ENCODE measurements at regions not wholly inside any gene's neighbourhood (a gene's known extent, or its start where the extent isn't known, plus 50 kb on each side); places are given as distances from the start of the nearest gene placed in this dataset.

DNA sequence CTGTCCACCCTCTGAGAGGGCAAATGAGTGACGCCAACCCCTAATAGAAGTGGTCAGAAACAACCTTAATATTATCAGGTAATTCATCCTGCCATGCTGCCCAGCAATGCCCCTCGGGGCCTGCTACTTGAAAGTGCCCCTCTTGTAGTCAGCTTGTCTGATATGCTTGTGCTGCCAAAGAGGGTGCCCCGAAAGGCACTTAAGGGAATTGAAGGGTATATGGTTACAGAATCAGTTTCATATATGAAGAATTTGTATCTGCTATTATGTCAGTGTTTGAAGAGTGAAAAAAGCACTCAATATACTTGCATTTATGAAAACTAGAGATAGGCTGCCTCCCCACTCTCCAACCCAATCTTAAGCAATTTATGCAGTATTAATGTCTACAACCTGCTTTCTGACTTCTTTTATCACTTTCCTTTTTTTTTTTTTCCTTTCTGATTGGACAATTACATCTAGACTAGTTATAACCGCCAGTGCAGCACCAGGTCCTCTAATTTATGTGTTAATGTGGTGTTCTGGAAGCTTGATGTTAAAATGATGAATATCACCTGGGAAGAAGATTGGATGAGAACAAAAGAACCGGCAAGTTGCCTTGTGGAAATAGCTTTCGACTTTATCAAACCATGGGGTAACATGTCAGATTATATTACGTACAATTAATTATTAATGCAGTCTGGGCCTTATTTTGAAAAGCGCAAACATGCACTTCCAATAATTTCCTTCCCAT, 646.9 kb upstream of the ACVR2A start:
- WGBS (ENCODE audit: insufficient coverage), result 91% methylated on average over 4 of the region's 8 CpGs
- peaks cover 0 to 1% (median 0%) of the 10 kb centered on the region in 5 experiments for H3K27me3 ChIP-seq (replicated peaks in 2 of 5; ENCODE audit: control insufficient read depth in 4 of 5, insufficient read depth in 5 of 5, low read length in 4 of 5)
- no peak overlapping the region for H3K4me3 ChIP-seq (ENCODE audit: control insufficient read depth in 1 of 7, extremely low read depth in 1 of 7, insufficient read depth in 4 of 7, low read depth in 2 of 7, low read length in 6 of 7)
- no peak overlapping the region for H3K27ac ChIP-seq (ENCODE audit: insufficient read depth in 1 of 2, low read depth in 1 of 2, low read length in 2 of 2, poor library complexity in 1 of 2, severe bottlenecking in 2 of 2)
- ChIA-PET CTCF (interaction anchor here (0.7 kb wide), 1 partner anchor 1682 kb away, joined by 4 read pairs; no protein-coding TSS in a partner anchor), POLR2A (no interaction called here)
- no peaks in the 10 kb centered on the region for H3K4me1 ChIP-seq (ENCODE audit: control extremely low read depth in 1 of 4, control insufficient read depth in 4 of 4, insufficient read depth in 4 of 4, low read length in 3 of 4)
- no peak for DNase-seq
- H3K9me3 ChIP-seq (ENCODE audit: control extremely low read depth in 1 of 5, control insufficient read depth in 4 of 5, insufficient read depth in 2 of 5, low read depth in 1 of 5, low read length in 4 of 5), result no peaks in the 10 kb centered on the region
- no peaks in the 10 kb centered on the region for H3K36me3 ChIP-seq (ENCODE audit: control insufficient read depth in 4 of 4, insufficient read depth in 4 of 4, low read length in 3 of 4)

DNA sequence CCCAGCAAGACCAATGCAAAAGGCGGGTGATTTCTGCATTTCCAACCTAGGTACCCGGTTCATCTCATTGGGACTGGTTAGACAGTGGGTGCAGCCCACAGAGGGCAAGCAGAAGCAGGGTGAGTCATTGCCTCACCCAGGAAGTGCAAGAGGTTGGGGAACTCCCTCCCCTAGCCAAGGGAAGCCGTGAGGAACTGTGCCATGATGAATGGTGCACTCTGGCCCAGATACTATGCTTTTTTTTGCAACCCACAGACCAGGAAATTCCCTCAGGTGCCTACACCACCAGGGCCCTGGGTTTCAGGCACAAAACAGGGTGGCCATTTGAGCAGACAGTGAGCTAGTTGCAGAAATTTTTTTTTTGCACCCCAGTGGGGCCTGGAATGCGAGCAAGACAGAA, 662.6 kb upstream of the ACVR2A start:
- no peak for DNase-seq
- H3K4me3 ChIP-seq (ENCODE audit: control insufficient read depth in 1 of 7, extremely low read depth in 1 of 7, insufficient read depth in 4 of 7, low read depth in 2 of 7, low read length in 6 of 7), result no peak overlapping the region
- no peaks in the 10 kb centered on the region for H3K27me3 ChIP-seq (replicated peaks in 2 of 5; ENCODE audit: control insufficient read depth in 4 of 5, insufficient read depth in 5 of 5, low read length in 4 of 5)
- H3K9me3 ChIP-seq (ENCODE audit: control extremely low read depth in 1 of 5, control insufficient read depth in 4 of 5, insufficient read depth in 2 of 5, low read depth in 1 of 5, low read length in 4 of 5), result peaks cover 0 to 5% (median 0%) of the 10 kb centered on the region in 5 experiments
- H3K36me3 ChIP-seq (ENCODE audit: control insufficient read depth in 4 of 4, insufficient read depth in 4 of 4, low read length in 3 of 4), result no peaks in the 10 kb centered on the region
- no peak overlapping the region for H3K27ac ChIP-seq (ENCODE audit: insufficient read depth in 1 of 2, low read depth in 1 of 2, low read length in 2 of 2, poor library complexity in 1 of 2, severe bottlenecking in 2 of 2)
- POLR2A ChIA-PET, result no interaction called here
- CTCF ChIA-PET, result interaction anchor here (0.8 kb wide), 1 partner anchor 67 kb away, joined by 3 read pairs; no protein-coding TSS in a partner anchor
- WGBS (ENCODE audit: insufficient coverage), result 91% methylated on average over 4 of the region's 4 CpGs
- H3K4me1 ChIP-seq (ENCODE audit: control extremely low read depth in 1 of 4, control insufficient read depth in 4 of 4, insufficient read depth in 4 of 4, low read length in 3 of 4), result no peaks in the 10 kb centered on the region

DNA sequence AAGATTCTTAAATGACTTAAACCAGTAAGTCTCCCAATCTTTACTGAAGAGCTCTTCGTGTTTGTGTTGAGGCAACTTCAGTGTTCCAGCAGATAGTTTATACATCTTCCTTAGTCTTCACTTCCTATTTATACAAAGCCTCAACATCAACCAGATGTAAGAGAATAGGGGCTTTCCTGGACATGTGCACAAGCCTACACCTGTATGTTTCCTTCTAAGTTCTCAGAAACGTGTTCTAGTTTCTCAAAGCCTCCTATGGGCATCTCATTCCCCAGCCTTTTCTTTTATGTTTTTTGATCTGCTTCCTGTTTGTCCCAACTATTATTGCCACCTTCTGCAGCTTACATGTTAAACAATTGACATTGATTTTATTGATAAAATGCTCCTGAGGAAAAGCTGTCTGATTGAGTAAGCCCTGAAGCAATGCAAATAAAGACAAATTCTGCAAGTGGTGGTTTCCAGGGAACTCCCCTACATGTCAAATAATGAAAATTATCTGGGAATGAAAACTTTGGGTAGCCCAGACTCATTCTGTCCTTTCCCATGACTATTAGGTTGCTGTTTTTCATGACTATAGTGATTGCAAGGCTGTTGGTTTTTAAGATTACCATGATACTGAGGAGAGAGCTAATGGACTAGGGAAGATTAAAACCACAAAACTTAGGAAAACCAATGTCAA, 663.3 kb upstream of the ACVR2A start:
- no peak overlapping the region for H3K4me3 ChIP-seq (ENCODE audit: control insufficient read depth in 1 of 7, extremely low read depth in 1 of 7, insufficient read depth in 4 of 7, low read depth in 2 of 7, low read length in 6 of 7)
- no peaks in the 10 kb centered on the region for H3K36me3 ChIP-seq (ENCODE audit: control insufficient read depth in 4 of 4, insufficient read depth in 4 of 4, low read length in 3 of 4)
- WGBS (ENCODE audit: insufficient coverage), result 100% methylated on average over 2 of the region's 2 CpGs
- H3K27me3 ChIP-seq (replicated peaks in 2 of 5; ENCODE audit: control insufficient read depth in 4 of 5, insufficient read depth in 5 of 5, low read length in 4 of 5), result no peaks in the 10 kb centered on the region
- H3K9me3 ChIP-seq (ENCODE audit: control extremely low read depth in 1 of 5, control insufficient read depth in 4 of 5, insufficient read depth in 2 of 5, low read depth in 1 of 5, low read length in 4 of 5), result peaks cover 0 to 5% (median 0%) of the 10 kb centered on the region in 5 experiments
- H3K4me1 ChIP-seq (ENCODE audit: control extremely low read depth in 1 of 4, control insufficient read depth in 4 of 4, insufficient read depth in 4 of 4, low read length in 3 of 4), result no peaks in the 10 kb centered on the region
- ChIA-PET POLR2A (no interaction called here), CTCF (interaction anchor here (0.8 to 1.1 kb wide), 2 partner anchors 14 to 66 kb away, joined by 3 to 4 read pairs; no protein-coding TSS in a partner anchor)
- no peak overlapping the region for H3K27ac ChIP-seq (ENCODE audit: insufficient read depth in 1 of 2, low read depth in 1 of 2, low read length in 2 of 2, poor library complexity in 1 of 2, severe bottlenecking in 2 of 2)
- DNase-seq, result no peak

DNA sequence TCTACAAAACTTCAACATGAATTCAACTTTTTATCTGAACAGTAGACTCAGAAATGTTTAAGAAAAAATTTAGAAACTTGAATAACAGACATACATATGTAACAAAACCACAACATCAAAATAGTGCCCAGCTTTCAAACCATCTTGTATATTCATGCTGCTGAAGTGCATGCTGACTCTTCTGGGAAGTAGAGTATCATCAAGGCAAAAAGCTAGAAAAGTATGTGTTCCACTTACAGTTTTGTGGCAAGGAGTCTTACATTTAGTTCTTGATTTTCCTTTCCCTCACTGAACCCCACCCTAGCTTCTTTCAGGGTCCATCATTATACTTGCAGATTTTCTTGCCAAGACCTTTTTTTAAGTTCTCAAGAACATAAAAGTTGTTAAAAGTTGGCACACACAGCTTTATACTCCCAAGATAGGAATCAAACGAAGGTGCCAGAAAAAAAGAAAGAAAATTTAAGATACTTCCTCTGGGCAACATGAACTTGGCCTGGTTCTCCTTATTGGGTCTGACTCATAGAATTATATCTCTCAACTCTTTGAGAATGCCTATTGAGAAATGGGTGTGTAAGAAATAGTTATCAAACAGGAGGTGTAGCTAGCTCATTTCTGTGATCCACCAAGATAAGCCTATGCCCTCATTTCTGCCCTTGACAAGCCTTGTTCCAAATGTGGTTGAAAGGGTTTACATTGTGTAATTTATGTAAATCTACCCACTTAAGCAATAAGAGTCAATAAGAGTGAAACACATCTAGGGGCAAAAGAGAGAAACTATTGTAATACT, 667.6 kb upstream of the ACVR2A start:
- Histone ChIP-seq H3K27me3 (replicated peaks in 2 of 5; ENCODE audit: control insufficient read depth in 4 of 5, insufficient read depth in 5 of 5, low read length in 4 of 5) (no peaks in the 10 kb centered on the region), H3K4me3 (ENCODE audit: control insufficient read depth in 1 of 7, extremely low read depth in 1 of 7, insufficient read depth in 4 of 7, low read depth in 2 of 7, low read length in 6 of 7) (no peak overlapping the region), H3K27ac (ENCODE audit: insufficient read depth in 1 of 2, low read depth in 1 of 2, low read length in 2 of 2, poor library complexity in 1 of 2, severe bottlenecking in 2 of 2) (no peak overlapping the region), H3K4me1 (ENCODE audit: control extremely low read depth in 1 of 4, control insufficient read depth in 4 of 4, insufficient read depth in 4 of 4, low read length in 3 of 4) (no peaks in the 10 kb centered on the region), H3K36me3 (ENCODE audit: control insufficient read depth in 4 of 4, insufficient read depth in 4 of 4, low read length in 3 of 4) (no peaks in the 10 kb centered on the region), H3K9me3 (ENCODE audit: control extremely low read depth in 1 of 5, control insufficient read depth in 4 of 5, insufficient read depth in 2 of 5, low read depth in 1 of 5, low read length in 4 of 5) (peaks cover 0 to 5% (median 0%) of the 10 kb centered on the region in 5 experiments)
- ChIA-PET POLR2A (no interaction called here), CTCF (no interaction called here)
- 100% methylated on average over 1 of the region's 1 CpG for WGBS (ENCODE audit: insufficient coverage)
- no peak for DNase-seq

DNA sequence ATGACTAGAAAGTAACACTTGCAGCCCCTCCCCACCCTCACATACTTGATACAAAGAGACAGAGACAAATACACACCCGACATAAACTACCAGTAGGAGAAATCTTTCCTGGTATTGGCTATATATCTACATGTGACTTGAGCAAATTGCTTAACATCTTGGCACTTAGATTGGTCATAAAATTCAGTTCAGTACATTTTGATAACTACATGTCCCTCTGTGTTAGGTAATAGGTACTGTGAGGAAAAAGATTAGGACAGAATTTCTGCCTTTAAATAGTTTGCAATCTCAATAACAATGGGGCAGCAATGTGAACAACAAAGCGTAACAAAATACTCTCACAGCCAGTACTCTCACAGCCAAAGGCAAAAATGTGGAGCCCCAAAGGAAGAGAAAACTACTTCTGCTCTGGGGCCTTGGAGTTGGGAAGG, 670.0 kb upstream of the ACVR2A start:
- H3K27ac ChIP-seq (ENCODE audit: insufficient read depth in 1 of 2, low read depth in 1 of 2, low read length in 2 of 2, poor library complexity in 1 of 2, severe bottlenecking in 2 of 2), result no peak overlapping the region
- no peaks in the 10 kb centered on the region for H3K4me1 ChIP-seq (ENCODE audit: control extremely low read depth in 1 of 4, control insufficient read depth in 4 of 4, insufficient read depth in 4 of 4, low read length in 3 of 4)
- no peaks in the 10 kb centered on the region for H3K27me3 ChIP-seq (replicated peaks in 2 of 5; ENCODE audit: control insufficient read depth in 4 of 5, insufficient read depth in 5 of 5, low read length in 4 of 5)
- H3K36me3 ChIP-seq (ENCODE audit: control insufficient read depth in 4 of 4, insufficient read depth in 4 of 4, low read length in 3 of 4), result no peaks in the 10 kb centered on the region
- CTCF ChIA-PET, result no interaction called here
- H3K4me3 ChIP-seq (ENCODE audit: control insufficient read depth in 1 of 7, extremely low read depth in 1 of 7, insufficient read depth in 4 of 7, low read depth in 2 of 7, low read length in 6 of 7), result no peak overlapping the region
- no peak for DNase-seq
- peaks cover 0 to 2% (median 0%) of the 10 kb centered on the region in 5 experiments for H3K9me3 ChIP-seq (ENCODE audit: control extremely low read depth in 1 of 5, control insufficient read depth in 4 of 5, insufficient read depth in 2 of 5, low read depth in 1 of 5, low read length in 4 of 5)
- no CpG with 5 or more reads among the region's 2 CpGs for WGBS (ENCODE audit: insufficient coverage)
- POLR2A ChIA-PET, result no interaction called here

DNA sequence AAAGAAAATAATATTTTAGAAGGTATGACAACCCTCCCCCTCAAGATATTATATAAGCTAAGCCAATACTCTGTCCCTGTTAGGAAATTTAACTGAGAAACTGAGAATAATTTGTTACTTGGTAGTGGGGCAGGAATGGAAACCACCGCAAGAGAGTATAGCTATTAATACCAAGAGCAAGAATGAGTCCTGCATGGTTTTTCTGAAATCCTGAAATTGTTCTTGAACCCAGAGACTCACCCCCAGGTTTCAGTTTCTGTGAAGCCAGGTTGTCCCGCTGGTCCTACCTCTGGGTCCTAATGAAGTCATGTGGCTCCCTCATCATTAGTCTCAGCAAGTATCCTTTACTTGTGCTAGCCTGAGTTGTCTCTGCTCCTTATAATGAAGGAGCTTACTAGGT, 671.0 kb upstream of the ACVR2A start:
- CTCF ChIA-PET, result no interaction called here
- Histone ChIP-seq H3K9me3 (ENCODE audit: control extremely low read depth in 1 of 5, control insufficient read depth in 4 of 5, insufficient read depth in 2 of 5, low read depth in 1 of 5, low read length in 4 of 5) (peaks cover 0 to 2% (median 0%) of the 10 kb centered on the region in 5 experiments), H3K27me3 (replicated peaks in 2 of 5; ENCODE audit: control insufficient read depth in 4 of 5, insufficient read depth in 5 of 5, low read length in 4 of 5) (no peaks in the 10 kb centered on the region), H3K4me1 (ENCODE audit: control extremely low read depth in 1 of 4, control insufficient read depth in 4 of 4, insufficient read depth in 4 of 4, low read length in 3 of 4) (no peaks in the 10 kb centered on the region), H3K4me3 (ENCODE audit: control insufficient read depth in 1 of 7, extremely low read depth in 1 of 7, insufficient read depth in 4 of 7, low read depth in 2 of 7, low read length in 6 of 7) (no peak overlapping the region), H3K36me3 (ENCODE audit: control insufficient read depth in 4 of 4, insufficient read depth in 4 of 4, low read length in 3 of 4) (no peaks in the 10 kb centered on the region), H3K27ac (ENCODE audit: insufficient read depth in 1 of 2, low read depth in 1 of 2, low read length in 2 of 2, poor library complexity in 1 of 2, severe bottlenecking in 2 of 2) (no peak overlapping the region)
- WGBS (ENCODE audit: insufficient coverage), result 88% methylated on average over 2 of the region's 2 CpGs
- POLR2A ChIA-PET, result no interaction called here
- no peak for DNase-seq

DNA sequence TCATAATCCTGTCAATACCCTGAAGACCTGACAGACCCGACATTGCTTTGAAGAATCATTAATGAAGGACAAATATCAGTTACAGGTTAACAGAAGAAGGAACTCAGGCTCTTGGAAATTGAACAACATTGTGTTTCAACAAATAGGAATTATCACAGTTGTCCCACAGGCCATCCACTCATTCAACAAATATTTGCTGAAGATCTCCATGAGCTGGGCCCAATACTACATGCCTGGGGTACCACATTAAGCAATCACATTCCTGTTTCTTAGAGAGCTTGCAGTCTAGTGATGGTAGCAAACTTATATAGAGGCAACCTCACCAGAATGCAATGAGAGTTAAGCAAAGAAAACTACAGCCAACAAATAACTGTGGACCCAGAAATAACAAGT, 671.6 kb upstream of the ACVR2A start:
- H3K36me3 ChIP-seq (ENCODE audit: control insufficient read depth in 4 of 4, insufficient read depth in 4 of 4, low read length in 3 of 4), result no peaks in the 10 kb centered on the region
- ChIA-PET POLR2A (no interaction called here), CTCF (no interaction called here)
- H3K27ac ChIP-seq (ENCODE audit: insufficient read depth in 1 of 2, low read depth in 1 of 2, low read length in 2 of 2, poor library complexity in 1 of 2, severe bottlenecking in 2 of 2), result no peak overlapping the region
- no peak overlapping the region for H3K4me3 ChIP-seq (ENCODE audit: control insufficient read depth in 1 of 7, extremely low read depth in 1 of 7, insufficient read depth in 4 of 7, low read depth in 2 of 7, low read length in 6 of 7)
- no peak for DNase-seq
- no peaks in the 10 kb centered on the region for H3K27me3 ChIP-seq (replicated peaks in 2 of 5; ENCODE audit: control insufficient read depth in 4 of 5, insufficient read depth in 5 of 5, low read length in 4 of 5)
- peaks cover 0 to 2% (median 0%) of the 10 kb centered on the region in 5 experiments for H3K9me3 ChIP-seq (ENCODE audit: control extremely low read depth in 1 of 5, control insufficient read depth in 4 of 5, insufficient read depth in 2 of 5, low read depth in 1 of 5, low read length in 4 of 5)
- 100% methylated on average over 1 of the region's 1 CpG for WGBS (ENCODE audit: insufficient coverage)
- H3K4me1 ChIP-seq (ENCODE audit: control extremely low read depth in 1 of 4, control insufficient read depth in 4 of 4, insufficient read depth in 4 of 4, low read length in 3 of 4), result no peaks in the 10 kb centered on the region

All from common myeloid progenitor, CD34-positive (primary cell).